NCI-H82 treated with DMSO at 0.1 percent for 48 hours (cell line): ENCODE measurements at regions not wholly inside any gene's neighbourhood (a gene's known extent, or its start where the extent isn't known, plus 50 kb on each side); places are given as distances from the start of the nearest gene placed in this dataset.
"Not testable (repeated sequence)": the region's sequence is repeated elsewhere in the genome, so short reads cannot be mapped to it uniquely, and the experiment has no call there.

Experiments used
- DNase-seq: peaks from one replicate; lab custom pipeline; 2025; ENCODE audit not compliant: unreplicated experiment; lab: John Stamatoyannopoulos, UW

- no peak for DNase-seq
Observed at GRCh38 chr5:110869927-110870326, 131.1 kb downstream of the SLC25A46 start.

- DNase-seq, result no peak
Observed at GRCh38 chr5:110872200-110872599, 133.4 kb downstream of the SLC25A46 start.

- DNase-seq, result no peak
Observed at GRCh38 chr5:110872963-110873362, 134.2 kb downstream of the SLC25A46 start.

GRCh38 chr5:110873773-110874437, 135.1 kb downstream of the SLC25A46 start:
- no peak for DNase-seq

- not testable (repeated sequence) for DNase-seq
Observed at GRCh38 chr5:110875115-110875514, 136.3 kb downstream of the SLC25A46 start.

- no peak for DNase-seq
Observed at GRCh38 chr5:110878115-110878514, 139.3 kb downstream of the SLC25A46 start.

GRCh38 chr5:110879675-110880074, 140.9 kb downstream of the SLC25A46 start:
- no peak for DNase-seq

GRCh38 chr5:110880413-110880812, 141.6 kb downstream of the SLC25A46 start:
- DNase-seq, result no peak

GRCh38 chr5:110884005-110884404, 145.2 kb downstream of the SLC25A46 start:
- no peak for DNase-seq

- not testable (repeated sequence) for DNase-seq
Observed at GRCh38 chr5:110887170-110887569, 148.4 kb downstream of the SLC25A46 start.

- not testable (repeated sequence) for DNase-seq
Observed at GRCh38 chr5:110893854-110894483, 155.2 kb downstream of the SLC25A46 start.

GRCh38 chr5:110894805-110895204, 156.0 kb downstream of the SLC25A46 start:
- no peak for DNase-seq

- DNase-seq, result no peak
Observed at GRCh38 chr5:110896901-110897300, 158.1 kb downstream of the SLC25A46 start.

GRCh38 chr5:110899566-110900412, 161.0 kb downstream of the SLC25A46 start:
- no peak for DNase-seq

GRCh38 chr5:110900829-110901228, 162.0 kb downstream of the SLC25A46 start:
- no peak for DNase-seq

- no peak for DNase-seq
Observed at GRCh38 chr5:110903966-110904365, 165.2 kb downstream of the SLC25A46 start.

- DNase-seq, result no peak
Observed at GRCh38 chr5:110908848-110909247, 162.7 kb upstream of the TSLP start.

- DNase-seq, result no peak
Observed at GRCh38 chr5:110909415-110909814, 162.1 kb upstream of the TSLP start.

- no peak for DNase-seq
Observed at GRCh38 chr5:110909950-110910349, 161.6 kb upstream of the TSLP start.

- no peak for DNase-seq
Observed at GRCh38 chr5:110913221-110913620, 158.3 kb upstream of the TSLP start.

GRCh38 chr5:110916381-110917049, 155.0 kb upstream of the TSLP start:
- DNase-seq, result peak; percentile 86
